ENCODE measurements at regions not wholly inside any gene's neighbourhood (a gene's known extent, or its start where the extent isn't known, plus 50 kb on each side); places are given as distances from the start of the nearest gene placed in this dataset.

DNA sequence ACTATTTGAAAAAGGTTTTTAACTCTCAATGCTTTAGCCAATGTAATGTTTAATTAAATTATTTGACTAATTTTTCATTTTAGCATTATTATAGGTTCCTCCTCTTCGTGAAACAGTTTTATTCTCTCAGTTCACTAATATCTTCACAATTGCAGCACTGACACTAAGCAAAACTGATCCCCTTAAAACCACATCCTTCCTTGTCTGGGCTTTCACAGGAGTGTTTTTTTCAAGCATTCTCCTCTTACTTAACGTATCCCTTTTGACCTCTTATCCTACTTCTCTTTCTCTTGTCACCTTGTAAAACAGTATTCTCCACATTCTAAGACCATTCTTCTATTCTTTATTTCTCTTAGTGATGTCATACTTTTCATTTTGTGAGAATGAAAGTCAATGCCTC, 112.8 kb downstream of the DSC3 start:
- H3K36me3 Mint-ChIP-seq = no peaks in the 10 kb centered on the region
- H3K4me1 Mint-ChIP-seq = no peaks in the 10 kb centered on the region
- no peak overlapping the region for H3K27ac Mint-ChIP-seq
- ATAC-seq (replicated peaks) = no peak
- H3K9me3 Mint-ChIP-seq = no peaks in the 10 kb centered on the region
- H3K4me3 Mint-ChIP-seq = no peak overlapping the region
- H3K27me3 Mint-ChIP-seq = no peaks in the 10 kb centered on the region
- no peak for DNase-seq

DNA sequence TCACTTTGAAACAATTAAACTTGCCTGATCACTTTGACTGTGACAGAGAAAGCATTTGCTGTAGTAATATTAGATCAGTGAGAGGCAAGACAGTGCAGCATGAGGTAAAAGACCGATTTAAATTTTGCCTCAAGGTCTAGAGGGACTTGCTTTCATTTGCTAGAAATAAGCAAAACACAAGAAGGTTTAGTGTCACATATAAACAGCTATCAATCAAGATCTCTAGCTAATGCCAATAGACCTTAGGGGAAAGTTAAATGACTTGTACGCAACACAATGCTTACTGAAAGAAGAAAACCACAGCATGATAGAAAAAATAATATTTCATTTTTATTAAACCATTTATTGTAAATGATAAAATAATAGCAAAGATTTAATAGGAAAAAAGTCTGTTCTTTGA, 113.5 kb downstream of the DSC3 start:
- Mint-ChIP-seq H3K4me3 (no peak overlapping the region), H3K4me1 (no peaks in the 10 kb centered on the region), H3K27me3 (no peaks in the 10 kb centered on the region), H3K9me3 (no peaks in the 10 kb centered on the region), H3K36me3 (no peaks in the 10 kb centered on the region), H3K27ac (no peak overlapping the region)
- no peak for ATAC-seq (replicated peaks)
- DNase-seq = no peak

DNA sequence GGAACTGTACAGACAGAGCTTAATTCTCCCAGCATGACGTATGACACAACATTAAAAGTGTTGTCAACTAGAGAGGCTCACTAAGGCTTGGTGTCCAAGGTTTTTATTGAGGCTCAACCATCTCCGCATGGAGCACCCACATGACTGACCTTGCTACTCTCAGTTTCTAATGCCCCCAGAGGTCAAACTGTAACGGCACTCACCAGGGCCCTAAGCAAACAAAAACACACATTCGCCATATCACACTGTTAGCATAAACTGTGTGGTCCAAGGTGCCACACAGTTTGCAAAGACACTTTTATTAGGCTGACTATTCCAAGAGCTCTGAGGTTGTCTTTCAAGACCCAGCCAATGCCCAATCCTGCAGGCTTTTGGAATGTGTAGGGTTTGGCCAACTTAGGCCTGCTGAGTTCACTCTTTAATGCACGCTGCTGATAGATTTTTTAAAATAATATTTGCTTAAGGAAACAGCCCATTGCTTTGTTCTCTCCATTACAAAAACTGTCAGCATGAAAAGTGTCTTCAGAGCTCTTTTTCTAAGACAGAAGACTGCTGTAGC, 114.9 kb downstream of the DSC3 start:
- no peaks in the 10 kb centered on the region for H3K9me3 Mint-ChIP-seq
- ATAC-seq (replicated peaks) = no peak
- no peaks in the 10 kb centered on the region for H3K36me3 Mint-ChIP-seq
- H3K27me3 Mint-ChIP-seq = no peaks in the 10 kb centered on the region
- no peak for DNase-seq
- H3K4me1 Mint-ChIP-seq = no peaks in the 10 kb centered on the region
- H3K4me3 Mint-ChIP-seq = no peak overlapping the region
- H3K27ac Mint-ChIP-seq = no peak overlapping the region

DNA sequence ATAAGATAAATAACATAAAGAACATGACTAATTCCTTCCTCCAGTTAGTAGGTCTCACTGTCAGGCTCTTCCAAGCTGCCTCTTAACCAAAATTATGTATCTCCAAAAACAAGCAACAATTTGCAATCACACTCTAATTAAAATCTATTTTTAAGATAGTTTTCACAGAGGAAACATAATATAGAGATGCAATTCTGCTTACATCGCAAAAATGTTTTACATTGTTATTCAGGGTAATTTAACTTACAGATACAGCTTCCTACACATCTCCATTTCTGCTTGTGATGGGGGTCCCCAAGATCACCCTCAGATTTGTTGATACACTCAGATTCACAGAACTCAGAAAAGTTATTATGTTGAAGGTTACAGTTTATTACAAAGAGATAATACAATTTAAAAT, 115.5 kb downstream of the DSC3 start:
- H3K36me3 Mint-ChIP-seq = no peaks in the 10 kb centered on the region

DNA sequence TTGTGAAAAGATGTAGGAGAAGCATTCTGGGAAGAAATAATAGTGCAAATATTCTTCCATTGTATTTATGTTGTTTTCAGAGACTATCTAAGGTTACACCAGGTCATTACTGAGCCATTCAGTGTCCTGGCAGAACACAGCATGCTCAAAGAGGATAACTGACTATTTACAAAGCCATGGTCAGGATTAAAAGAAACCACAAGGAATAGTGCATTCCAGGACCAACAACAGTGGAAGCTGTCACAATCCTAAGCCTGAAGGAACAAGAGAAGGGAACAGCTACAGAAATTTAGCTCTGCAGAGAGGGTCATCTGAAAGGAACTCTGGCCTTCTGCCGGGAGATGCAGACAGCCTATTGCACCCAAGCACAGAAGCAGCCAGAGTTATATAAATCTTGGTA, 116.7 kb downstream of the DSC3 start:
- H3K4me1 Mint-ChIP-seq = no peaks in the 10 kb centered on the region
- DNase-seq = no peak
- no peaks in the 10 kb centered on the region for H3K36me3 Mint-ChIP-seq
- ATAC-seq (replicated peaks) = no peak
- no peak overlapping the region for H3K4me3 Mint-ChIP-seq
- H3K27ac Mint-ChIP-seq = no peak overlapping the region
- no peaks in the 10 kb centered on the region for H3K27me3 Mint-ChIP-seq
- H3K9me3 Mint-ChIP-seq = no peaks in the 10 kb centered on the region

More for the DNA sequence above, 115.5 kb downstream of the DSC3 start:
- Mint-ChIP-seq H3K27me3 (no peaks in the 10 kb centered on the region), H3K4me3 (no peak overlapping the region), H3K27ac (no peak overlapping the region), H3K4me1 (no peaks in the 10 kb centered on the region), H3K9me3 (no peaks in the 10 kb centered on the region)
- ATAC-seq (replicated peaks) (no peak), DNase-seq (no peak)

DNA sequence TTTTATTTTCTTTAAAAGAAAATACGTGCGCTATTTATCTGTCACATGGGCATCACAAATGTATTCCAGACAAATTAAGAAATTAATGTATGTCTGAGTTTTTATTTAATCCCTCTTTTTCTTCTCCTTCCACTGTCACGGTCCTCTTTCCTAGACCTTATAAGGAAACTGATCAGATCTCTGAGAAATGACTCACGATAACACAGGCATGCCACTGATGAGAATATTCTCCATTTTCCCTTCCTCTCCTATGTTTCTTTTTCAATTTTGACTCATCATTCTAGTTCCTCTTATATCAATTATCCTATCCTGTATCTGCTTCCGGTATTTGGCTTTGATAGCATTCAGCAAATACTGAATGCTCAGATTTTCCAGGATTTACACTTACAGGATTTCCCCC, 121.8 kb downstream of the DSC3 start:
- DNase-seq (no peak), ATAC-seq (replicated peaks) (no peak)
- no peak overlapping the region for H3K27ac Mint-ChIP-seq
- no peaks in the 10 kb centered on the region for H3K9me3 Mint-ChIP-seq
- no peaks in the 10 kb centered on the region for H3K27me3 Mint-ChIP-seq
- no peaks in the 10 kb centered on the region for H3K4me1 Mint-ChIP-seq
- no peak overlapping the region for H3K4me3 Mint-ChIP-seq
- H3K36me3 Mint-ChIP-seq = no peaks in the 10 kb centered on the region

DNA sequence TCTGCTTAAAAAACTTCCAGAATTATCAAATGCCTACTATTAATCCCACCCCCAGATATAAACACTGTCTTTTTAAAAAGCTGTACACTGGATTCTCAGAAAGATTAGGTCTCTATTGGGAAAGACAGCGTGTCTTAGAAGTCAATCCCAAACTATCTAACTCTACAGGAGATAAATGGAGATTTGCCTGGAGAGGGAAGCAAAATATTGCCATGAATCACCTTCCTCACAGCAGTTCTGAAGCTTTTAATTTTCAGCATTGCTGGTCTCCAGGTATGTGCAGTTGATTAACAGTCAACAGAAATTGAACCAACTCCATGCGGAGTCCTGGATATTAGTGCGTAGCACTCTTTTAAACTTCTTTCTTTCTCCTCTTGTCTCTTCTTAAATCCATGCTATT, 122.2 kb downstream of the DSC3 start:
- ATAC-seq (replicated peaks) = no peak
- Mint-ChIP-seq H3K36me3 (no peaks in the 10 kb centered on the region), H3K4me3 (no peak overlapping the region), H3K27me3 (no peaks in the 10 kb centered on the region), H3K4me1 (no peaks in the 10 kb centered on the region), H3K27ac (no peak overlapping the region), H3K9me3 (peaks cover 0 to 1% of the 10 kb centered on the region in 2 donors)
- no peak for DNase-seq

DNA sequence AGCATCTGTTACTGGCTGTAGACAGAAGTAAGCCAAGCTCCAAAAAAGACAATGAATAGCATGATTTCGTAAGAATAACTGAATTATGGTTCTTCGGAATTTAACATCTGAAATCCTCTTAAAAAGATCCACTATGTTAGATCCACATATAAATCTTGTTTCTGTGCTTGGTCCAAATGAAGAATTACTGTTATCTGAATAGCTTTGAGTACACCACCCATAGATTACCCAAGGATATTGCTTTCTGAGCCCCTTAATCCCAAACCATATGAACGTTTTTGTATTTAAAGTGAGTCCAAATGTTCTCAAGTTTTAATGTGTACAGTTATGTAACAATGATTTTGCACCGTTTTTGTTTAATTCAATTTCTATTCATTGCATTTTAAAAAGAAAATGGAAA, 124.9 kb downstream of the DSC3 start:
- H3K4me1 Mint-ChIP-seq = no peaks in the 10 kb centered on the region
- ATAC-seq (replicated peaks) (no peak), DNase-seq (no peak)
- H3K27ac Mint-ChIP-seq = no peak overlapping the region
- H3K27me3 Mint-ChIP-seq = no peaks in the 10 kb centered on the region
- peaks cover 0 to 1% of the 10 kb centered on the region in 2 donors for H3K9me3 Mint-ChIP-seq
- H3K36me3 Mint-ChIP-seq = no peaks in the 10 kb centered on the region
- no peak overlapping the region for H3K4me3 Mint-ChIP-seq

DNA sequence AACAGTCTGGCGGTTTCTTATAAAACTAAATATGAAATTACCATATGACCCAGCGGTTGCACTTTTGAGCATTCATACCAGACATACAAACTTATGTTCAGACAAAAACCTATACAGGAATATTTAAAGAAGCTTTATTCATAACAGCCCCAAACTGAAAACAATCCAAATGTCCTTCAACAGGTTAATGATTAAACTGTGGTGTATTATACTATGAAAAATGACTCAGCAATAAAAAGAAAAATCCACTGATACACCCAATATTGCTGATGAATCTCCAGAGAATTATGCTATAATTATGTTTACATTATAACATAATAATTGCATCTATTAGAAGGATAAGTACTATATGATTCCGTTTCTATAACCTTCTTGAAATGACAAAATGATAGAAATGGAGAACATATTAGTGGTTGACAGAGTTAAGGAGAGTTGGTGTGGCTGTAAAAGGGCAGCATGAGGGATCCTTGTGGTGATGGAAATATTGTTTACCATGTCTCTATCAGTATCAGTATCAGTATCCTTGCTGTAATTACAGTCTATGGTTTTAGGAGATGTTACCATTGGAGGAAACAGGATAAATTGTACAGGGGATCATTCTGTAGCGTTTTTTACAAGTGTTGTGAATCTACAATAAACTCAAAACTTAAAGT, 127.1 kb downstream of the DSC3 start:
- Mint-ChIP-seq H3K4me1 (no peaks in the 10 kb centered on the region), H3K27ac (no peak overlapping the region), H3K27me3 (no peaks in the 10 kb centered on the region), H3K36me3 (no peaks in the 10 kb centered on the region), H3K9me3 (peaks cover 0 to 1% of the 10 kb centered on the region in 2 donors), H3K4me3 (no peak overlapping the region)
- DNase-seq (no peak), ATAC-seq (replicated peaks) (no peak)

DNA sequence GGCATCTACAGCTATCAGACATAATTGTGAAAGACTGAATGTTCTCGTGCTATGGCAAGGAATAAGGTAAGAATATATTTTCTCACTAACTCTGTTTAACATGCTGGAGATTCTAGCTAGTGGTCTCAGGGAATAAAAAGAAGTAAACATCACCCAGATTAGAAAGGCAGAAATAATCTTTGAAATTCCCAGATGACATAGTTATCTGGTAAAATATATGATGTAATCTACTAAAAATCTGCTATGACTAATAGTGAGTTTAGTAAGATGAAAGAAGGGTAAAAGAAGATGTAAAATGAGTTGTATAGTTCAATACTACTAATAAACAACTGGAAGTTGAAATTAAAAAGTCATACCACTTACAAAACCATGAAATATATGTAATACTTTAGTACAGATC, 134.2 kb downstream of the DSC3 start:
- Mint-ChIP-seq H3K9me3 (no peaks in the 10 kb centered on the region), H3K27me3 (no peaks in the 10 kb centered on the region), H3K27ac (no peak overlapping the region), H3K4me1 (no peaks in the 10 kb centered on the region), H3K4me3 (no peak overlapping the region), H3K36me3 (no peaks in the 10 kb centered on the region)
- DNase-seq (no peak), ATAC-seq (replicated peaks) (no peak)

DNA sequence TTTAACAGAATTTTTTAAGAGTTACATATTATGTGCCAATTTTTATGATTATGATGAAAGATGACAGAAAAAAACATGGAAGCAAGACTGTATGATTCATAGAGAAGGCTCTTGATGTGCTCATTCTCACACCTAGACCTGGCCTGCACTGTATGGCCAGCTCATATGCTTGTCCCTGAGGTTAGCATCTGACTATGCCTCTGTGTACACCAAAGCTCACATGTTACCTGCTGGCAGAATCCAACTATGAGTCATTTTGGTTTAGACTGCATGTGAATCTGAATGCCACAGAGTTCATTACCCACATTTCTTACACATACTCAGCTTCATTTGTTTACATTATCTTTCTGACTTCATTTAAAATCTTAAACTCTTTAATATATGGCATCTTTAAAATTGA, 139.0 kb downstream of the DSC3 start:
- DNase-seq = no peak
- Mint-ChIP-seq H3K4me3 (no peak overlapping the region), H3K27ac (no peak overlapping the region), H3K27me3 (no peaks in the 10 kb centered on the region), H3K4me1 (no peaks in the 10 kb centered on the region), H3K9me3 (peaks cover 0 to 4% of the 10 kb centered on the region in 2 donors), H3K36me3 (no peaks in the 10 kb centered on the region)
- no peak for ATAC-seq (replicated peaks)

DNA sequence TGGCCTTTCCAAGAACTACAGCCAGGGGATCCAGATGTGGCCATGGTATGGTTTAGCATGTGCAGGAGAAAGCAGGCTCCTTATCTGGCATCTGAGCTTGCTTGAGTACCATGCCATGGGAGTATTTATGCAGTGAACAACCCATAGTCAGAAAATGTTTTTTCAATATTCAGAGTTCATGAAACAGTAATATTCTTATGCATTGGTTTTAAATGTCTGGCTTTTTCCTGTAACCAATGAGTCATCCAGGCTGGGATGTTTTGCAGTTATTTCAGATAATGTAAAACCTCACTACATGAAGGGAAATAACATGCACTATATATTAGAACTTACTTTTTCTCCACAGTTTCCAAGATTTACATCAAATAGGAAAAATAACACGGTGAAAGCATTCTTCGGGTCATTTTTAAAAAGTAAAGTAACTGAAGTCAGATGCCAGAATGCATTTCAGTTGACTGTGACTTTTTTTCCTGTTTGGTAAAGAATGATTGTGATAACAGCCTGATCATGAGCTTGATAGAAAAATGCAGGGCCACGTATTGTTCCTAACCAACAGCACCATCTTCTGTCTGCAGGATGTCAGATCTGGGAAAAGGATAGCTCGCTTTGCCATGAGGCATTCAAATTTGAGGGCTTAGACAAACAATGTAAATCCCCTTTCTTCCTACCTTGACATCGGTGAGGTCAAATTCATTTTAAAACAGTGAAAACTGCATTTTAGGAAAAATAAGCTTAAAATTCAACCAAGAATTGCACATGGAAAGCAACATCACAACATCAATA, 152.8 kb downstream of the DSC3 start:
- no peaks in the 10 kb centered on the region for H3K9me3 Mint-ChIP-seq

DNA sequence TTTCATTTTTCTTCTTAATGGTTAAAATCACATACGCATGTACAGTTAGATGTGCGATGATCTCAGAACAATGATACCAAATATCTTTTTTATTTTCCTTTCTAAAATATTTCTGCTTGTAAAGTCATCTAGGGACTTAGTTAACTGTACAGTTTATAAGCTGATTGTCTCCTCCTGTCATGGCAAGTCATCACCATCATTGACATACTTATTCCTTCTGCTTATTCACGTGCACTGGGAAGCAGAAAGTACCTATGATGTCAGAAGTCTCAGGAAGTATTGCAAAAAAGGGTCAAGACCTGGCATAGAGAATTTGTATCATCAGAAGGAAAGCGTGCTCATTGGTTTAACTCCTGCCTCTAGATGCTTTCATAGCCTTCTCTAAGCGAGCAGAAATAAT, 154.2 kb downstream of the DSC3 start:
- Mint-ChIP-seq H3K9me3 (no peaks in the 10 kb centered on the region), H3K4me1 (no peaks in the 10 kb centered on the region), H3K27me3 (no peaks in the 10 kb centered on the region), H3K4me3 (no peak overlapping the region), H3K36me3 (no peaks in the 10 kb centered on the region), H3K27ac (no peak overlapping the region)
- no peak for DNase-seq
- no peak for ATAC-seq (replicated peaks)

More for the DNA sequence above, 152.8 kb downstream of the DSC3 start:
- DNase-seq (no peak), ATAC-seq (replicated peaks) (no peak)
- Mint-ChIP-seq H3K4me3 (no peak overlapping the region), H3K36me3 (no peaks in the 10 kb centered on the region), H3K27me3 (no peaks in the 10 kb centered on the region), H3K4me1 (no peaks in the 10 kb centered on the region), H3K27ac (no peak overlapping the region)

DNA sequence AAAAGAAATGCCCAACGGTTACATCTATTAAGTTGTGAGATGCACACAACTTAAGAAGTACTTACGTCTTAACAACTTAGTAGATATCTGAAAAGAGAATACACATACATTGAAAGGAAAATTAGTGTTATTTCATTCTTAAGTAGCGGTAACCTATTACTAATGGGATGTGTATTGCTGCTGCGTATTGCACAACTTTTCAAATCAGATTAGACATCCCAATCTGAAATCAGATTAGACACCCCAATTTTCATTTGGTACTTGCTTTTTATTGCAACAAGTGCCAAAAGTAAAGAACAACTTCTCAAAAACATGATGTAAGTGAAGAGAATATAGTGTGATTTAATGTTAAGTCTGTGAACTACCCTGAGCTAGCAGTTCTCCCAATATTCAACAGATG, 155.5 kb downstream of the DSC3 start:
- Mint-ChIP-seq H3K4me3 (no peak overlapping the region), H3K36me3 (no peaks in the 10 kb centered on the region), H3K4me1 (no peaks in the 10 kb centered on the region), H3K27me3 (no peaks in the 10 kb centered on the region), H3K9me3 (no peaks in the 10 kb centered on the region), H3K27ac (no peak overlapping the region)
- DNase-seq = no peak
- ATAC-seq (replicated peaks) = no peak

DNA sequence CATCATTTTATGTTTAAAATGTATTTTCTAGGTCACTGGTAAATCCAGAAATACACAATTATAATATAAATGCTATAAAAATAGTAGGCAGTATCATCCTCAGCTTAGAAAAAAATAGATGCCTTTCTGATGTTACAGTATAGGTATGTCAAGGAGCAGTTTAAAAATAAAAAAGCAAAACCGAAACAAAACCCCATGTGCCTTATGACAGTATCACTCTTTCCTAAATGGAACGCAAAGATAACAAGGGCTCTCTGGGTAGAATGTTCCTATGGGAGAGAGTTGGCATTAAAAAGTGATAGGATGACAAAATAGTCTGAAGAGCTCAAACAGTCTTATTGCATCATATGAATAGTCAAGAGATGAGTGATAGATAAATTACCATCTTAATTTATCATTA, 172.1 kb downstream of the DSC3 start:
- Mint-ChIP-seq H3K36me3 (no peaks in the 10 kb centered on the region), H3K4me1 (no peaks in the 10 kb centered on the region), H3K4me3 (no peak overlapping the region), H3K9me3 (no peaks in the 10 kb centered on the region), H3K27me3 (no peaks in the 10 kb centered on the region), H3K27ac (no peak overlapping the region)
- no peak for DNase-seq
- ATAC-seq (replicated peaks) = no peak
